HEK293 (cell line): ENCODE measurements at regions not wholly inside any gene's neighbourhood (a gene's known extent, or its start where the extent isn't known, plus 50 kb on each side); places are given as distances from the start of the nearest gene placed in this dataset.

Experiments
- CTCF ChIA-PET: fragments of 350-600 bp; formaldehyde crosslinking; extraction: SDS; loops from one replicate; lab custom pipeline; 2021; ENCODE audit warnings: antibody characterized with exemption; lab: Yijun Ruan, JAX
- POLR2A ChIA-PET: fragments of 300-600 bp; formaldehyde crosslinking; extraction: SDS; loops from one replicate; lab custom pipeline; 2020; ENCODE audit warnings: antibody characterized with exemption, inconsistent platforms; lab: Yijun Ruan, JAX
- H3K27ac ChIP-seq: fragments of 200-500 bp; sonication (Bioruptor generic); 2 replicates; pipeline ENCODE4 v1.5.1; 2014; ENCODE audit warnings: low read depth, low read length, control low read depth, inconsistent platforms; ENCODE audit errors: extremely low read depth
- H3K36me3 ChIP-seq, 2 experiments: fragments of 200-500 bp in 1 of 2; sonication (Bioruptor generic) in 1 of 2; 1 replicate in 1 of 2; 2 replicates in 1 of 2; pipeline ENCODE4 v1.5.1; 2014 to 2017; ENCODE audit warnings: inconsistent platforms in 2 of 2, low read length in 2 of 2; ENCODE audit not compliant: control insufficient read depth in 2 of 2, insufficient read depth in 1 of 2
- H3K4me1 ChIP-seq: fragments of 200-500 bp; sonication (Bioruptor generic); 2 replicates; pipeline ENCODE4 v1.5.1; 2014; ENCODE audit warnings: mild to moderate bottlenecking, low read length, inconsistent platforms; ENCODE audit not compliant: control insufficient read depth, insufficient read depth
- H3K4me3 ChIP-seq: 2 replicates; pipeline ENCODE4 v1.5.1; 2011; ENCODE audit warnings: low read depth, mild to moderate bottlenecking, control low read depth, low read length, moderate library complexity
- H3K9me3 ChIP-seq: fragments of 200-500 bp; sonication (Bioruptor generic); 2 replicates; pipeline ENCODE4 v1.5.1; 2014; ENCODE audit warnings: low read depth, low read length, inconsistent platforms; ENCODE audit not compliant: control insufficient read depth, insufficient read depth
- ATF2 ChIP-seq: fragments of 450-650 bp; formaldehyde crosslinking; IDR thresholded peaks from 2 replicates; pipeline ENCODE4 v1.5.1; 2016; ENCODE audit warnings: missing biosample characterization, missing genetic modification characterization, low read depth
- ELK4 ChIP-seq: IDR thresholded peaks from 2 replicates; pipeline ENCODE4 v1.6.1; 2011; ENCODE audit warnings: mild to moderate bottlenecking, low read depth, low read length, borderline replicate concordance
- GLIS2 ChIP-seq: fragments of 450-650 bp; formaldehyde crosslinking; IDR thresholded peaks from 2 replicates; pipeline ENCODE4 v1.5.1; 2016; ENCODE audit warnings: missing biosample characterization, missing genetic modification characterization
- KLF1 ChIP-seq: fragments of 450-650 bp; formaldehyde crosslinking; IDR thresholded peaks from 2 replicates; pipeline ENCODE4 v1.5.1; 2016; ENCODE audit warnings: missing biosample characterization, missing genetic modification characterization
- OVOL3 ChIP-seq: fragments of 450-650 bp; formaldehyde crosslinking; IDR thresholded peaks from 2 replicates; pipeline ENCODE4 v1.5.1; 2016; ENCODE audit warnings: missing biosample characterization, missing genetic modification characterization
- ZFHX2 ChIP-seq: fragments of 450-650 bp; formaldehyde crosslinking; conservative IDR thresholded peaks from 2 replicates; pipeline ENCODE4 v1.5.1; 2016; ENCODE audit warnings: missing biosample characterization, missing genetic modification characterization
- ZNF16 ChIP-seq: fragments of 450-650 bp; formaldehyde crosslinking; IDR thresholded peaks from 2 replicates; pipeline ENCODE4 v1.5.1; 2016; ENCODE audit warnings: low read depth, missing biosample characterization, missing genetic modification characterization
- ZNF274 ChIP-seq, 2 experiments: fragments of 200-500 bp in 1 of 2; fragments of 450-650 bp in 1 of 2; sonication (Bioruptor generic) in 1 of 2; formaldehyde crosslinking in 1 of 2; IDR thresholded peaks; 2 replicates each; pipeline versions ENCODE4 v1.5.1 to v1.6.1; 2014 to 2016; ENCODE audit warnings: borderline replicate concordance in 1 of 2, inconsistent platforms in 1 of 2, low read length in 1 of 2, missing biosample characterization in 1 of 2, missing genetic modification characterization in 1 of 2
- ZNF571 ChIP-seq: fragments of 450-650 bp; formaldehyde crosslinking; IDR thresholded peaks from 2 replicates; pipeline ENCODE4 v1.5.0; 2017; ENCODE audit warnings: missing biosample characterization, missing genetic modification characterization
- ZNF580 ChIP-seq: fragments of 450-650 bp; formaldehyde crosslinking; IDR thresholded peaks from 2 replicates; pipeline ENCODE4 v1.5.1; 2016; ENCODE audit warnings: missing biosample characterization, missing genetic modification characterization
- ZNF623 ChIP-seq: fragments of 450-650 bp; formaldehyde crosslinking; IDR thresholded peaks from 2 replicates; pipeline ENCODE4 v1.5.1; 2016; ENCODE audit warnings: missing biosample characterization, missing genetic modification characterization
- ZNF654 ChIP-seq: fragments of 450-650 bp; formaldehyde crosslinking; IDR thresholded peaks from 2 replicates; pipeline ENCODE4 v1.5.1; 2016; ENCODE audit warnings: low read depth, missing biosample characterization, missing genetic modification characterization
- ZNF768 ChIP-seq: fragments of 450-650 bp; formaldehyde crosslinking; IDR thresholded peaks from 2 replicates; pipeline ENCODE4 v1.5.1; 2018; ENCODE audit warnings: missing biosample characterization, mild to moderate bottlenecking, missing genetic modification characterization
- ZSCAN23 ChIP-seq: fragments of 450-650 bp; formaldehyde crosslinking; IDR thresholded peaks from 2 replicates; pipeline ENCODE4 v1.5.1; 2016; ENCODE audit warnings: missing biosample characterization, missing genetic modification characterization
- ZXDB ChIP-seq: fragments of 450-650 bp; formaldehyde crosslinking; IDR thresholded peaks from 2 replicates; pipeline ENCODE4 v1.5.1; 2016; ENCODE audit warnings: missing biosample characterization, missing genetic modification characterization
- TF ChIP-seq, protein P1 (sequence below): fragments of 450-650 bp; formaldehyde crosslinking; IDR thresholded peaks from 2 replicates; pipeline ENCODE4 v1.5.0; 2017; ENCODE audit warnings: missing biosample characterization, missing genetic modification characterization, borderline replicate concordance
- TF ChIP-seq, protein P2 (sequence below): fragments of 450-650 bp; formaldehyde crosslinking; IDR thresholded peaks from 2 replicates; pipeline ENCODE4 v1.5.1; 2017; ENCODE audit warnings: missing biosample characterization, missing genetic modification characterization
- TF ChIP-seq, protein P3 (sequence below): fragments of 450-650 bp; formaldehyde crosslinking; IDR thresholded peaks from 2 replicates; pipeline ENCODE4 v1.5.1; 2016; ENCODE audit warnings: missing biosample characterization, missing genetic modification characterization, borderline replicate concordance
- TF ChIP-seq, protein P4 (sequence below): fragments of 450-650 bp; formaldehyde crosslinking; IDR thresholded peaks from 2 replicates; pipeline ENCODE4; 2016; ENCODE audit warnings: missing biosample characterization, missing genetic modification characterization

- no peak overlapping the region for H3K4me3 ChIP-seq
- no peaks in the 10 kb centered on the region for H3K36me3 ChIP-seq
- H3K9me3 ChIP-seq = no peaks in the 10 kb centered on the region
- no peaks in the 10 kb centered on the region for H3K4me1 ChIP-seq
- TF ChIP-seq ZNF768 (no peak), ZNF16 (tag by site-specific recombination) (no peak), ZNF654 (no peak), ELK4 (no peak), ZSCAN23 (tag by site-specific recombination) (no peak), ZNF580 (tag by site-specific recombination) (no peak), ZXDB (tag by site-specific recombination) (no peak)
- TF ChIP-seq, protein P1, sequence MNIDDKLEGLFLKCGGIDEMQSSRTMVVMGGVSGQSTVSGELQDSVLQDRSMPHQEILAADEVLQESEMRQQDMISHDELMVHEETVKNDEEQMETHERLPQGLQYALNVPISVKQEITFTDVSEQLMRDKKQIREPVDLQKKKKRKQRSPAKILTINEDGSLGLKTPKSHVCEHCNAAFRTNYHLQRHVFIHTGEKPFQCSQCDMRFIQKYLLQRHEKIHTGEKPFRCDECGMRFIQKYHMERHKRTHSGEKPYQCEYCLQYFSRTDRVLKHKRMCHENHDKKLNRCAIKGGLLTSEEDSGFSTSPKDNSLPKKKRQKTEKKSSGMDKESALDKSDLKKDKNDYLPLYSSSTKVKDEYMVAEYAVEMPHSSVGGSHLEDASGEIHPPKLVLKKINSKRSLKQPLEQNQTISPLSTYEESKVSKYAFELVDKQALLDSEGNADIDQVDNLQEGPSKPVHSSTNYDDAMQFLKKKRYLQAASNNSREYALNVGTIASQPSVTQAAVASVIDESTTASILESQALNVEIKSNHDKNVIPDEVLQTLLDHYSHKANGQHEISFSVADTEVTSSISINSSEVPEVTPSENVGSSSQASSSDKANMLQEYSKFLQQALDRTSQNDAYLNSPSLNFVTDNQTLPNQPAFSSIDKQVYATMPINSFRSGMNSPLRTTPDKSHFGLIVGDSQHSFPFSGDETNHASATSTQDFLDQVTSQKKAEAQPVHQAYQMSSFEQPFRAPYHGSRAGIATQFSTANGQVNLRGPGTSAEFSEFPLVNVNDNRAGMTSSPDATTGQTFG (tag by site-specific recombination) = no peak
- no peak overlapping the region for H3K27ac ChIP-seq
- ChIA-PET POLR2A (no interaction called here), CTCF (no interaction called here)
Measured at GRCh38 chr2:133651861-133652260, 83.6 kb upstream of the NCKAP5 start.

GRCh38 chr2:133652398-133652797 is 84.1 kb upstream of the NCKAP5 start:
- no peak overlapping the region for H3K4me3 ChIP-seq
- TF ChIP-seq, protein P2, sequence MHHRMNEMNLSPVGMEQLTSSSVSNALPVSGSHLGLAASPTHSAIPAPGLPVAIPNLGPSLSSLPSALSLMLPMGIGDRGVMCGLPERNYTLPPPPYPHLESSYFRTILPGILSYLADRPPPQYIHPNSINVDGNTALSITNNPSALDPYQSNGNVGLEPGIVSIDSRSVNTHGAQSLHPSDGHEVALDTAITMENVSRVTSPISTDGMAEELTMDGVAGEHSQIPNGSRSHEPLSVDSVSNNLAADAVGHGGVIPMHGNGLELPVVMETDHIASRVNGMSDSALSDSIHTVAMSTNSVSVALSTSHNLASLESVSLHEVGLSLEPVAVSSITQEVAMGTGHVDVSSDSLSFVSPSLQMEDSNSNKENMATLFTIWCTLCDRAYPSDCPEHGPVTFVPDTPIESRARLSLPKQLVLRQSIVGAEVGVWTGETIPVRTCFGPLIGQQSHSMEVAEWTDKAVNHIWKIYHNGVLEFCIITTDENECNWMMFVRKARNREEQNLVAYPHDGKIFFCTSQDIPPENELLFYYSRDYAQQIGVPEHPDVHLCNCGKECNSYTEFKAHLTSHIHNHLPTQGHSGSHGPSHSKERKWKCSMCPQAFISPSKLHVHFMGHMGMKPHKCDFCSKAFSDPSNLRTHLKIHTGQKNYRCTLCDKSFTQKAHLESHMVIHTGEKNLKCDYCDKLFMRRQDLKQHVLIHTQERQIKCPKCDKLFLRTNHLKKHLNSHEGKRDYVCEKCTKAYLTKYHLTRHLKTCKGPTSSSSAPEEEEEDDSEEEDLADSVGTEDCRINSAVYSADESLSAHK (tag by site-specific recombination) = no peak
- no peak for TF ChIP-seq KLF1 (tag by site-specific recombination)
- TF ChIP-seq, all 188 proteins: peak for 0
- ChIA-PET POLR2A (no interaction called here), CTCF (no interaction called here)
- H3K4me1 ChIP-seq = no peaks in the 10 kb centered on the region
- no peaks in the 10 kb centered on the region for H3K9me3 ChIP-seq
- no peaks in the 10 kb centered on the region for H3K36me3 ChIP-seq
- H3K27ac ChIP-seq = no peak overlapping the region

GRCh38 chr2:133653056-133653455 is 84.8 kb upstream of the NCKAP5 start:
- Histone ChIP-seq H3K4me3 (no peak overlapping the region), H3K4me1 (no peaks in the 10 kb centered on the region), H3K9me3 (no peaks in the 10 kb centered on the region), H3K36me3 (no peaks in the 10 kb centered on the region), H3K27ac (no peak overlapping the region)
- POLR2A ChIA-PET = no interaction called here
- CTCF ChIA-PET = no interaction called here
- no peak for TF ChIP-seq GLIS2
- no peak for TF ChIP-seq ZNF623 (tag by site-specific recombination)
- no peak for TF ChIP-seq ZFHX2 (tag by site-specific recombination)
- TF ChIP-seq ZNF571 (tag by site-specific recombination) = no peak
- TF ChIP-seq, protein P3, sequence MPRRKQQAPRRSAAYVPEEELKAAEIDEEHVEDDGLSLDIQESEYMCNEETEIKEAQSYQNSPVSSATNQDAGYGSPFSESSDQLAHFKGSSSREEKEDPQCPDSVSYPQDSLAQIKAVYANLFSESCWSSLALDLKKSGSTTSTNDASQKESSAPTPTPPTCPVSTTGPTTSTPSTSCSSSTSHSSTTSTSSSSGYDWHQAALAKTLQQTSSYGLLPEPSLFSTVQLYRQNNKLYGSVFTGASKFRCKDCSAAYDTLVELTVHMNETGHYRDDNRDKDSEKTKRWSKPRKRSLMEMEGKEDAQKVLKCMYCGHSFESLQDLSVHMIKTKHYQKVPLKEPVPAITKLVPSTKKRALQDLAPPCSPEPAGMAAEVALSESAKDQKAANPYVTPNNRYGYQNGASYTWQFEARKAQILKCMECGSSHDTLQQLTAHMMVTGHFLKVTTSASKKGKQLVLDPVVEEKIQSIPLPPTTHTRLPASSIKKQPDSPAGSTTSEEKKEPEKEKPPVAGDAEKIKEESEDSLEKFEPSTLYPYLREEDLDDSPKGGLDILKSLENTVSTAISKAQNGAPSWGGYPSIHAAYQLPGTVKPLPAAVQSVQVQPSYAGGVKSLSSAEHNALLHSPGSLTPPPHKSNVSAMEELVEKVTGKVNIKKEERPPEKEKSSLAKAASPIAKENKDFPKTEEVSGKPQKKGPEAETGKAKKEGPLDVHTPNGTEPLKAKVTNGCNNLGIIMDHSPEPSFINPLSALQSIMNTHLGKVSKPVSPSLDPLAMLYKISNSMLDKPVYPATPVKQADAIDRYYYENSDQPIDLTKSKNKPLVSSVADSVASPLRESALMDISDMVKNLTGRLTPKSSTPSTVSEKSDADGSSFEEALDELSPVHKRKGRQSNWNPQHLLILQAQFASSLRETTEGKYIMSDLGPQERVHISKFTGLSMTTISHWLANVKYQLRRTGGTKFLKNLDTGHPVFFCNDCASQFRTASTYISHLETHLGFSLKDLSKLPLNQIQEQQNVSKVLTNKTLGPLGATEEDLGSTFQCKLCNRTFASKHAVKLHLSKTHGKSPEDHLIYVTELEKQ (tag by site-specific recombination) = no peak
- TF ChIP-seq ZNF274 (IDR thresholded peaks at IDR 0.05; ENCODE audit: low read length) = no peak
- no peak for TF ChIP-seq ZNF274 (tag by site-specific recombination; IDR thresholded peaks at IDR 0.05; ENCODE audit: borderline replicate concordance)
- TF ChIP-seq ATF2 (tag by site-specific recombination) = no peak
- TF ChIP-seq, protein P4, sequence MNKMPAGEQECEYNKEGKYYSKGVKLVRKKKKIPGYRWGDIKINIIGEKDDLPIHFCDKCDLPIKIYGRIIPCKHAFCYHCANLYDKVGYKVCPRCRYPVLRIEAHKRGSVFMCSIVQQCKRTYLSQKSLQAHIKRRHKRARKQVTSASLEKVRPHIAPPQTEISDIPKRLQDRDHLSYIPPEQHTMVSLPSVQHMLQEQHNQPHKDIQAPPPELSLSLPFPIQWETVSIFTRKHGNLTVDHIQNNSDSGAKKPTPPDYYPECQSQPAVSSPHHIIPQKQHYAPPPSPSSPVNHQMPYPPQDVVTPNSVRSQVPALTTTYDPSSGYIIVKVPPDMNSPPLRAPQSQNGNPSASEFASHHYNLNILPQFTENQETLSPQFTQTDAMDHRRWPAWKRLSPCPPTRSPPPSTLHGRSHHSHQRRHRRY = no peak
- no peak for TF ChIP-seq OVOL3
